Upper lobe of right lung (tissue), 1 donor: ENCODE measurements at regions not wholly inside any gene's neighbourhood (a gene's known extent, or its start where the extent isn't known, plus 50 kb on each side); places are given as distances from the start of the nearest gene placed in this dataset.

Source experiments
- ATAC-seq: fragments of 200-7000 bp; cut with Tn5 transposase; one replicate; pipeline ENCODE4 v1.9.1; 2020; ENCODE audit warnings: mild to moderate bottlenecking, moderate library complexity
- DNase-seq: peaks from one replicate; pipeline ENCODE4 v3.0.0-alpha.2; 2020
- H3K27ac ChIP-seq: fragments of 200-600 bp; one replicate; pipeline ENCODE4 v1.8.0; 2022
- H3K27me3 ChIP-seq: fragments of 200-600 bp; one replicate; pipeline ENCODE4 v1.8.0; 2022; ENCODE audit warnings: mild to moderate bottlenecking
- H3K36me3 ChIP-seq: fragments of 200-600 bp; one replicate; pipeline ENCODE4 v1.8.0; 2022
- H3K4me1 ChIP-seq: fragments of 200-600 bp; one replicate; pipeline ENCODE4 v1.8.0; 2022
- H3K4me3 ChIP-seq: fragments of 200-600 bp; one replicate; pipeline ENCODE4 v1.8.0; 2022; ENCODE audit warnings: mild to moderate bottlenecking
- H3K9me3 ChIP-seq: fragments of 200-600 bp; one replicate; pipeline ENCODE4 v1.8.0; 2022
- CTCF ChIP-seq: fragments of 200-600 bp; IDR thresholded peaks from one replicate; pipeline ENCODE4 v1.8.0; 2022; ENCODE audit warnings: antibody characterized with exemption
- intact Hi-C: fragments of 100-400 bp; cut with DNase I; formaldehyde crosslinking; loops from one replicate; pipeline ENCODE4 v1.11.0; 2022
- donor health status: DM: no; HTN: yes; CAD: no; lungs with severe emphysema.

- Histone ChIP-seq H3K9me3 (no peaks in the 10 kb centered on the region), H3K4me1 (no peaks in the 10 kb centered on the region), H3K27ac (no peak overlapping the region), H3K27me3 (no peaks in the 10 kb centered on the region), H3K36me3 (no peaks in the 10 kb centered on the region), H3K4me3 (no peak overlapping the region)
- TF ChIP-seq CTCF: no peak
- DNase-seq (no peak), ATAC-seq (no peak)
- intact Hi-C loops: no loop called here
Measured at GRCh38 chr13:74201530-74201929, 67.3 kb upstream of the KLF12 start.

- no peaks in the 10 kb centered on the region for H3K36me3 ChIP-seq
- no peaks in the 10 kb centered on the region for H3K9me3 ChIP-seq
- no peak overlapping the region for H3K27ac ChIP-seq
- ATAC-seq: no peak
- H3K27me3 ChIP-seq: no peaks in the 10 kb centered on the region
- intact Hi-C loops: no loop called here
- H3K4me1 ChIP-seq: no peaks in the 10 kb centered on the region
- no peak for TF ChIP-seq CTCF
- DNase-seq: no peak
- H3K4me3 ChIP-seq: no peak overlapping the region
Measured at GRCh38 chr13:74200081-74200480, 65.9 kb upstream of the KLF12 start.

- no peak for DNase-seq
- Histone ChIP-seq H3K9me3 (no peaks in the 10 kb centered on the region), H3K36me3 (no peaks in the 10 kb centered on the region), H3K4me3 (no peak overlapping the region), H3K4me1 (no peaks in the 10 kb centered on the region), H3K27me3 (no peaks in the 10 kb centered on the region), H3K27ac (no peak overlapping the region)
- intact Hi-C loops: no loop called here
- TF ChIP-seq CTCF: no peak
- no peak for ATAC-seq
Measured at GRCh38 chr13:74197677-74198429, 63.6 kb upstream of the KLF12 start.

GRCh38 chr13:74194846-74195245 is 60.6 kb upstream of the KLF12 start:
- ATAC-seq (no peak), DNase-seq (no peak)
- Histone ChIP-seq H3K9me3 (no peaks in the 10 kb centered on the region), H3K36me3 (no peaks in the 10 kb centered on the region), H3K4me3 (no peak overlapping the region), H3K27ac (no peak overlapping the region), H3K4me1 (no peaks in the 10 kb centered on the region), H3K27me3 (no peaks in the 10 kb centered on the region)
- intact Hi-C loops: no loop called here
- no peak for TF ChIP-seq CTCF

GRCh38 chr13:74193391-74193790 is 59.2 kb upstream of the KLF12 start:
- DNase-seq (no peak), ATAC-seq (no peak)
- H3K36me3 ChIP-seq: no peaks in the 10 kb centered on the region
- intact Hi-C loops: no loop called here
- TF ChIP-seq CTCF: no peak
- H3K4me3 ChIP-seq: no peak overlapping the region
- H3K27me3 ChIP-seq: no peaks in the 10 kb centered on the region
- H3K9me3 ChIP-seq: no peaks in the 10 kb centered on the region
- H3K27ac ChIP-seq: no peak overlapping the region
- no peaks in the 10 kb centered on the region for H3K4me1 ChIP-seq

GRCh38 chr13:74191410-74191809 is 57.2 kb upstream of the KLF12 start:
- H3K9me3 ChIP-seq: no peaks in the 10 kb centered on the region
- no peak overlapping the region for H3K4me3 ChIP-seq
- intact Hi-C loops: no loop called here
- DNase-seq: no peak
- TF ChIP-seq CTCF: no peak
- no peaks in the 10 kb centered on the region for H3K27me3 ChIP-seq
- no peaks in the 10 kb centered on the region for H3K4me1 ChIP-seq
- no peaks in the 10 kb centered on the region for H3K36me3 ChIP-seq
- ATAC-seq: no peak
- H3K27ac ChIP-seq: no peak overlapping the region
